Stimulated activated CD4-positive, alpha-beta T cell treated with anti-CD3 and anti-CD28 coated beads, Interleukin-4, amount 100 ng/mL, for 4 hours (primary cell): ENCODE measurements at regions not wholly inside any gene's neighbourhood (a gene's known extent, or its start where the extent isn't known, plus 50 kb on each side); places are given as distances from the start of the nearest gene placed in this dataset.

Source experiments
- DNase-seq, 2 experiments: peaks; one replicate each; pipeline ENCODE4 v3.0.0-alpha.2; 2020

DNA sequence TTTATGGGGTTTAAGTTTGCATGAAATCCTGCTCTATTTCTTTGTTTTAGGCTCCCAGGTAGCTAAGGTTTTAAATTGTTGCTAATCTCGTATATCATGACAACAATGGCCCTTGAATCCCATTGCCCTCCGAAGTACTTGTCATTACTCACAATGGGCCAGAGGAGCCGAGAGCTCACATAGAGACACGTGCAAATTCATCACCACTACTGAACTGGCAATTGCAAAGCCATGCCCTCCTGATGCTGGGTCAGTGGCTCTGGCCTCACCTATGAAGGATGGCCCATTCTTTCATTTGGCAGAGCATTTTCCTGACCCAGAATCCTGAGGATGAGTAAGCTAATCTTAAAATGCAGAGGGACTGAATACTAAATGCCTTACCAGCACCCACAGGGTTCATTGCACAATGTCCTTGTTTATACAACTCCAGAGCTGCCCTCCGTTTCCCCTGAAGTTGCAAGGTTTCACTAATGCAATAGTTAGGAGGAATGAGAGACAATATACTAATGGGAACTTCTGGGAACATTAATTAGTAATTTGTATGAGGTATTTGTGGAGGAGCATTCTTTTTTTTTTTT, 71.6 kb upstream of the GAREM1 start:
- DNase-seq: no peak

DNA sequence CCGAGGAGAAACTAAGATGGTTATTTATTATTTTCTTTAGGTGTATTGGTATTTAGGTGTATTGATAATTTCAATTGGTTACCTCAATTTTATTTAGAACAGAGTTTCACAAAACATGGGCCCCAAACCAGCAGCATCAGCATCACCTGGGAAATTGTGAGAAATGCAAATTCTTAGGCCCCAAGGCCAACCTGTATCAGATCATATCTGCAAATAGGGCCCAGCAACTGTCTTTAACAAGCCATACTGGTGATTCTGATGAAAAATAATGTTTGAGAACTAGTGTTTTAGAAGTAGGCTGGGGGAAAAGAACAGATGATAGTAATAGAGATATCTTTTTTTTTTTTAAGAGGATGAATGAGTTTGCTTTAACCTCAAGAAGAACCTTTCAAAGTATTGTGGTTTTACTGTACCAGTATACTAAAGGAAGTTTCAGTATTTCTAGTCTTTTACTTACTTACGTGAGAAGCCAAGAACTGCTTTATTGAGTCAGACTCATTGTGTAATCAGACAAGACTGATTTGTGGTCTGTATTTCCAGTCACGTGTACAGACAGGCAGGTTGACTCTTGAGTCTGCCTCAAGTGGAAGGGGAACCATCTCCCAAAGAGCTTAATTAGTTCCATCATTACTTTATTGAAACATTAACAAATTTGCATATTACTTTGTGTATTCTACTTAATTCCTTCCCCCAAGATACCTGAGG, 60.4 kb upstream of the GAREM1 start:
- no peak for DNase-seq

DNA sequence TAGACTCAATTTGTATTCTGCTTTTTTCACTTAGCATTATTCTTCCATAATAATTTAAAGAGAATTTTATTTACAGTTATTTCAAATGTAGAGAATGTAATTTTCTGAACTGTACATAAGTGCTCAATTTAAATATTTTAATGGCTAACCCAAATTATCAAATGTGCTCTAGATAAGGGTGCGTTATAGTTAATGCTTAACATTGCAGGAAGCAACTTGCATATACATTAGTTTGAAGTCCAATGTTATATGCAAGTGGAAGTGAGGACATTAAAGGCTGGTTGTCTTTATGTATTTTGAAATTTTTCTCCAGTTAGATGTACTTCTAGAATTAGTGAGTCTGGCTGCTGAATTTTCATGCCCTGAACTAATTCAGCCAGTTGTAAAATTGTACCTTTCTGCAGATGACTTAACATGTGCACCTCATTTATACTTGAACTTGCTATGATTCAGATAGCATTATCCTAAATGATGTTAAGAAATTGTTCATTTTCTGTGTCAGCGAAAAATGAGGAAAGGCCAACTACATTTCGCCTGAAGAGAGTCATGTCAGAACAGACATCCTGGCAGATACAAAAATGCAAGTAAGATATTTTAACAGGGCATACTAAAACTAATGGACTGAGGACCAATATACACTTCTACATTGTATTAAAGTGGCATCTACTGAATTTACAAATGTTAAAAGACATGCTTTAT, 59.2 kb upstream of the GAREM1 start:
- DNase-seq: no peak

DNA sequence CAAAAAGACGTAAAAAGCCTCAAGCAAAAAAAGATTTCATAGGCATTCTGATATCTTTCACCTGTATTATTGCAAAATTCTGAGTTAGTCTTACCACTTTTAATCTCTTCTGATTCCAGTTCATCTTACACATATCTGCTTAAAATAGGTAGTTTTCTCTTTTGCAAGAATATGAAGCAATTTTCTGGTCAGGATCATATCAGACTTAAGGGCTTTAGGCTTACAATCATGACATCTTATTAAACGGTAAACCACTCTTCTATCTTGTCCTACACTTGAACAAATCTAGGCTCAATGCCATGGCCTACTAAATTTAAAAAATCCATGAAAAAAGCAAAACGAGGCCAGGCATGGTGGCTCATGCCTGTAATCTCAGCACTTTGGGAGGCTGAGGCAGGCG, 50.1 kb upstream of the GAREM1 start:
- DNase-seq: no peak
